COLO668 (cell line): ENCODE measurements at regions not wholly inside any gene's neighbourhood (a gene's known extent, or its start where the extent isn't known, plus 50 kb on each side); places are given as distances from the start of the nearest gene placed in this dataset.

Source experiments
- DNase-seq: peaks from one replicate; lab custom pipeline; 2025; ENCODE audit not compliant: unreplicated experiment; lab: John Stamatoyannopoulos, UW

DNA sequence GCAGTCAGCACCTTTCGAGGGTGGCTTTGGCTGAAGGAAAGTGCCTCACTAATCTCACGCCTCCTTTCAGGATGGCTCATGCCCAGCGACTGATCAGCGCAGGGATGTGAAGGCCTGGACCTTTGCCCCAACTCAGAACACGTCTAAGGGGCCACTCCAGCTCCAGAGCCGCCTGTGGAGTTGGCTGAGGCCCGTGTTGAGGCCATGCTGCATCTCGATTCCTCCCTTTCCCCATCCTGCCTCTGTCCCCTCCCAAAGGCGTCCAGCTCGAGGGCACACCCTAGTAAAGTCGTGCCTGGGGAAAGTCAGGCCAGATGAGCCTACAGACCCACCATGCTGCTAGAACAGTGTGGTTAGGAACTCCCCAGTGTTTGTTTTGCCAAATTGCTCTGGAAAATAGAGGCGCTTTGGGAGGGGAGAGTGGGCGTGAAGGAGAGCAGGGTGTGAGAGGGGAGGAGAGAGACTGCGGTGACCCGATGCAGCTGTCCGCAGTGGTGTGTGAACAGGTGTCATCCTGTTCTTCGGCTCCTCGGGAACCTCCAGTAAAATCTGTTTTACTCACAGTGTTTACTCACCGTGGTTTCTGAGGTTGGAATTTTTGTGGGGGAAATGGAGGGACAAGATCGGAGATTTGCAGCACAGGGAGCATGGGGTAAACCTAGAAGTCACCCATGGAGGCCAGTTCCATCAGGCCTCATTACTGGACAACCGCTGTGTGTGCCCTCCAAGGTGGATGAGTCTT lies 85.0 kb upstream of the PMEPA1 start:
- DNase-seq: no peak

DNA sequence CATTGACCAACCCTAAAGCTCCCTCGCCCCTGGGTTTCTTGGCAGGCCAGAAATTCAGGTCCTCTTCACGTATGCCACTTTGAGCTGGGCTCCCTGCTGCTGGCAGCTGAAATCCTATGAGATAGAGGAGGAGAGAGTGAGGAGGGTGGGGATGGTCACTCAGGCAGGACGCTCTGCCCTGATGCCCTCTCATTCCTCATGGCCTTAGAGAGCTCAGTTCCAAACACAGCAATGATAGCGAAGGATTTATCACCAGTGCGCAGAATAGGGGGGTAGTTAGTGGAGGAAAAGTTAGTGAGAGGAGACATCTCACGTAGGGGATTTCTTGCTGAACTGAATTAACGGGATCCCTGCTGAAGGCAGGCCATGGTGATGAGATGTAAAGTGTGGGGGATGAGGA lies 84.2 kb upstream of the PMEPA1 start:
- DNase-seq: no peak

DNA sequence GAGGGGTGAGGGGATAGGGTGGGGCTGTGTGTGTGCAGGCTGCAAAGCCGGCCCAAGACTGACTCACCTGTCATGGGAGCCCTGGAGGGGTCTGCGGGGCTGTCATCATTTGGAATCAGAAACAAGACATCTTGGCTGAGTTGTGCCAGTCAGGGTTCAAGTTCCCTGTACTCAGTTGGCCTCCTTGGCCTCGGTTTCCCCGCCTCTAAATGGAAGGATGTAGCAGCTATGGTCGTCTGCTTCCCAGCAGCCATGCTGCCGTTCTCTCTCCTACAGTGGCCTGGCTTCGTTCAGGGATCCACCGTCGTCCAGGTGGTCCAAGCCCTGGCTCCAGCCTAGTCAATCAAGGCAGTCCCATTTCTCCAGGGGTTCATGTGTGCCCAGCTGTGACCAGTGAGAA lies 83.6 kb upstream of the PMEPA1 start:
- DNase-seq: no peak

DNA sequence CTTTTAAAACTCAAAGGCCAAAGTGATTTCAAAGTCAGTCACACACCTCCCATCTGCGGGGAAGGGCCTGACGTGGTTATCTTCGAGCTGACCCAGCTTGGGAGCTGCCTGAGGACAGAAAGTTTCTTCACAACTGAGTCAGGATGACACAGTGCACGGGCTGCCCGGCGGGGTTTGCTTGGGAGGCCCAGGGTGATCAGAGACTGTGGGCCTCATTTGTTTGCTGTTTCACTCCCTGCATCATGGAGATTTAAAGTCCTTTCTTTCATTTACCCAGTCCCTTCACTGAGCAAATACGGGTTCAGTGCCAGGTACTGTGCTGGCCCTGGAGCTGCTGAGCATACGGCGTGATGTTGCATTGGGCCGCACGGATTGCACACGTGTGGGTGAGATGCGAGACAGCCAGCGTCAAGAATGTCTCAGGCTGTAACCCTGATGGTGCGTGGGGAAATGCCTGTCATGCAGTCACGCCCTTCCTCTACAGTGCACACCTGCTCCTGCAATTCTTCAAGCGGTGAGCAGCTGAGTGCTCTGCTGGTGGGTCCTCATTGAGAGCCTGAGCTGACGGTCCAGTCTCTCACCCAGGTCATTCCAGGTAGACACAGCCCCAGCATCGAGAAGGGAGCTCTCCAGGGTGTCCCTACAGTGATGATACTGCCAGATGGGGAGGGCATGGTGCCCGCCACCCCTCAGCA lies 82.7 kb upstream of the PMEPA1 start:
- no peak for DNase-seq

DNA sequence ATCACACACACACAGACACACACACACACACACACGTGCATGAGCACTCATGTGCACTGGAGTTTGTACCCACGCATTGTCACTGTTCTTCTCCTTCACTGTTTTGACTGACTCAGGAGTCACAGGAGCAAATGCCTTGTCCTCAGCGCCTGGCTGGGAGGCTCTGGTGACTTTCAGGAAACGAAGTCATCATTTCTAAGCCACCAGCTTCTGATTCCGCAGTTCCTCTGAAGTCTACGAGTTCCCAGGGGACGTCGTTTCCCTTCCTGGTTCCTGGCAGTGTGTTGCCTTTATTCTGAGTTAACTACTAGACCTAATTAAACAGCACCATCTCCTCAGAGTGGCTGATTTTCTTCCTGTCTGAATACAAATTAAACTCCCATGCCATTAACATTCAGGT lies 82.2 kb upstream of the PMEPA1 start:
- DNase-seq: no peak

DNA sequence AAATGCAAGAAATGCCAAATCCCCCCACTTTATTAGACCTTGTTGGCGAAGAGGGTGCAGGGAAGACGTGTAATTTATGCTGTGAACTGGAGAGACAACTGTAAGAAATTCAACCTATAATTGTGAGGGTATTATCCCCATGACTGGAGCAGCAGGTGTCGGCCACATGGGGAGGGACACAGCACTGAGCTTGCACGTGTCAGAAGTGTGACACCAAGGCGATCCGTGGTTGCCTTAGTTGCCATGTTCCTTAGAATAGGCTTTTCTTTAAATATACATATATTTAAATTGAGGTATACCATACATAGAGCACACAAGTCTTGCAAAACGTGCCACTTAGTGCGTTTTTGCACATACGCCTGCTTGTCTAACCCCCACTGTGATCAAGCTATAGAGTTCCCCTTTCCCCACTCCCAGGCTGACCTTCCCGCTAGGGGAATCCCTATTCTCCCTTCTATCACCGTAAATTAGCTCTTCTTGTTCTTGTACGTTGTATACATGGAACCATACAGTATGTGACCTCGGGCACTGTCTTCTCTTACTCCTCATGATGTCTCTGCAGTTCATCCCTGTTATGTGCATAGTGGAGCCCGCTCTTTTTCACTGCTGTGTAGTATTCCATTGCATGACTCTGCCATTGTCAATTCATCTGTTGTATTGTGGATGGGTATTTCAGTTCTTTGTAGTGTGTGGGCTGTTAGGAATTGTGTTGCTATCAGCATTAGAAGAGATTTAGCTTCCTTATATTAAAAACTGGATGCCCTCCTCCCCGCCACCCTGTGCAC lies 81.6 kb upstream of the PMEPA1 start:
- no peak for DNase-seq

DNA sequence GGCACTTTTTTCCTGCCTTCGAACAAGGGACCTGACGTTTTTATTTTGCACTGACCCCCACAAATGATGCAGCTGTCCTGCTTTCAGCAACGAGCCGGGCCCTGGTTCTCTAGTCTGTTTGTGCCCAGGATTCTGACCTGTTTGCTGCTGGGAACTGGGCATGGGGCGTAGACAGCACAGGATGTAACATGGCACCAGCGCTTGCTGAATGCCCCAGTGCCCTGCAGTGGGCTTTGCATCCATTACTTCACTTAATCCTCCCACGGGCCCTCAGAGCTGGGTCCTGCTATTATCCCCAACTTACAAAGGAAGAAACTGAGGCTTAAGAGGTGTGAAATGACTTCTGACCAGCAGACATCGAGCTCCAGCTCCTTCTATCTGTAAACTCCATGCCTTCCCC lies 80.4 kb upstream of the PMEPA1 start:
- no peak for DNase-seq

DNA sequence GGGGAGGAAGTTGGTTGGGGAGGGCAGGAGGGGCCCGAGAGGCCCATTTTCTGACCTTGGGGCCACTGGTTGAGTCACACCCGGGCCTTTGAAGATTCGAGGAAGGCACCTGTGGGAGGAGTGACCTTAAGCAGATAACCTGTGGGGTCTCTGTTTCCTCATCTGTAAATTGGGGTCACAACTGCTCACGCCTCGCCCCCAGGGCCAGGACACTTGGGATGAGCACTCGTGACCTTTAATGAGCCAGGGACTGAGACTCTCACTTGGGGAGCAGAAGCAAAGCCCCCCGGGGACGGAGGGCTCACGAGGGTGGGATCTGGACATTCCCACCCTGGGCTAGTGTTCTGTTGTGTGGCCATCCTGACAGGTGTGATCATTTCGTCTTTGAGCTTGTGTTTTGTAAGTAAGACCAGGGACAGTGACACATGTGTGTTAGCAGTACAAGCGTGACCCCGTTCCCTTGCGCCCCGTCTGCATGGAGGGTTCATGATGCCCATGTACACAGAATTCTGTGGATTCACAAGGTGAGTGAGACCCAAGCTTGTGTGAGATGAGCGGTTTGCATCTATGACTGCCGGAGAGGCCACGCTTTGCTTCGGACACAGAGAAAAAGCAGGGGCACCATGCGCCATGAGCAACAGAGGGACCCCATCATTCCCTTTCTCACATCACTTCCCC lies 79.3 kb upstream of the PMEPA1 start:
- no peak for DNase-seq

DNA sequence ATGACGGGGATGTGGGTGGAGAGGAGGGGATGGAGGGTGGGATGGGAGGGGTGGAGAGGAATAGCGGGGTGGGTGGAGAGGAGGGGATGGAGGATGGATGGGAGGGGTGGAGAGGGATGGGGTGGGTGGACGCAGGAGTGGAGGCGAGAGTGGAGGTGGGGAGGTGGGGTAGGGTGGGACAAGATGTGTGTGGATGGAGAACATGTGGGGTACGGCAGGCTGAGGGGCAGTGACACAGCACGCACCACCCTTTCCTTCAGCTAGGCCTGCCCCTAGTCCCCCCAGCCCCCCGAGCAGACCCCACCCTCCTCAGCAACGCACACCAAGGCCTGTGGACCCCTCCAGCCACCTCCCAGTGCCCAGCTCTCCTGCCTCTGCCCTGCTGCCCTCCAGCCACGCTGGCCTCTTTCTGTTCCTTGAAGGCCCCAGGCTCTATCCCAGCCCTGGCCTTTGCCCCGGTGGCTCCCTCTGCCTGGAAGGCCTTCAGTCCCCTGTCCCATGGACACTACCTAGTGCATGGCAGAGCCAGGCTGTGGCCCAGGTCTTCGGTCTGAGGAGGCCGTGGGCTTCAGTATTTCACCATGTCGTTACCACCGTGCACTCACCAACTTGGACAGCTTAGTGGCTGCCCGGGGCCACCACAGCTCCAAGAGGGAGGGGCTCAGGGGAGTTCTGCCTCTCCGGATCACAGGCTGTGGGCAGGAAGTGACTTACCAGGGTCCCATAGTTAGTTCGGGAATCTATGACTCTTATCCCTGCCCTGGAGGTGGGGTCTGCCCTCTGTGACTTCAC lies 78.4 kb upstream of the PMEPA1 start:
- no peak for DNase-seq

DNA sequence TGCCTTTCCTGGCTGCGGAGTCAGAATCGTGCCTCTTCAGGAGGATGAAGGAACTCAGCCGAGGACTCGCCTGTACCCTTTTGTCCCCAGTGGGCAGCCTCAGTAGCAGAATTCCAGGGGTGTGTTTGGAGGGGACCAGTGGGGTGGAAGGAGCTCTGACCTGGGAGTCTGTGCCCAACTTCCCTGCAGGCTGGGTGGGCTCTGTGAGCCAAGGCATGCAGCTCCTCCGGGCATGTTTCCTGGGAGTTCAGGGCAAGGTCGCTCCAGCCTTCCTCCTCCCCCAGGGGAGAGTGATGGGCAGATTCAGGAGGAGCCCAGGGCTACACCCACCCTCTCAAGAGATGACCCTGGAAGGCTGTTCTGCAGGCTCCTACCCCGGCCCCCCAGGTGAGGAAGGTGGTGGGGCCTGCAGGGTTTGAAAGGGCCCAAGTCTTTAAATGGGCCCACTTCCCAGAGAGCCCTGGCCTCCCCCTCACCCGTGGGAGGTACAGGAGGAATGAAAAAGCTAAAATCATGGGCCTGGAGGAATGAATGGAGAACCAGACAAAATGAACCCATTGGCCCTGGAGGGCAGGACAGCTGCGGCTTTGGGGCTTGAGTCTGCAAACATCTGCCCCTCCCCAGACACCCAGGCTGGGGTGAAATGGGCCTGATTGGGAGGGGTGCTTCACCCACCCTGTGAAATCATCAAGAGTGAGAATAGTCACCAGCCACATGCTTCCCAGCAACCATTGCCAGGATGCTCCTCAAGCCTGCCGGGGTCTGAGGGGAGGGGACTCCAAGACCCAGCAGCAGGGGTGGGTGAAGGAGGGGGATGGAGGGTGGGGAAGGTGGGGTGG lies 77.6 kb upstream of the PMEPA1 start:
- DNase-seq: no peak

DNA sequence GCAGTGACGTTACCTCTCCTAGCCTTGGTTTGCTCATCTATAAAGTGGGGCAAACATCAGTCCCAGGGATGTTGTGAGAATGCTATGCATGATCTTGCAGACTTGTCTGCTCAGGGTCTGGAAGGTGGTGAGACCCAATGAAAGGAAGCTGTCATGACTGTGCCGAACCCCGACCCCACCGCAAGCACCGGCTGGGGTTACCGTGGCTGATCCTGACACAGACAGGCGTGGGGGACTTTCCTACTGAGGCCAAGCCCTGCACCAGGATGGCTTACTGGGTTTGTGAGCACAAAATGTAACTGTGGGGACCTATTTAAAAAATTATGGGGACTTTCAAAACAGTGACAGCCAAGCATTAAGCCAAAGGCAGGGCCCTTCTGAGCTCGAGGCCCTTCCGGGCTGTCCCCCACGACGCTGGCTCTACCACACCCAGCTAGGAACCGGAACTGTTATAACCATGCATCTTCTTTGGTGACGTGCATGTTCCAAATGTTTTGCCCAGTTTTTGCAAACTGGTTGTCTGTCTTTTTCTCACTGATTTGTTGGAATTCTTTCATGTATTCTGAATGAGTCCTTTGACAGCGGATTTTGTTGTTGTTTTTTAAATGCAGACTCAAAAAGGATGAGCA lies 76.6 kb upstream of the PMEPA1 start:
- no peak for DNase-seq

DNA sequence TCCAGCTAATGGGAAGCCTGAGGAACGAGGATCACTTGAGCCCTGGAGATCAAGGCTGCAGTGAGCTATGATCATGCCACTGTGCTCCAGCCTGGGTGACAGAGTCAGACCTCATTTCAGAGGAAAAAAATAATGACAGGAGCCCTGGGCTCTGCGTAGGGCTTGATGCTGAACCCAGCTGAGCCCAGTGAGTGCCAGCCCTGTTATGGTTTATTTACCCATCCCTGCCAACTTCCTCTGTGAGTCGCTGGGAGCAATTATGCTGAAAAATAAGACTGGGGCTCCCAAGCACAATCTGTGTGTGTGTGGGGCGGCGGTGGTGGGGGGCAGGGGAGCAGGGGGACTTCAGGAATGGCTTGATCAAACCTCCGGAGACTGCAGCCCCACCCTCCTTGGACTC lies 75.9 kb upstream of the PMEPA1 start:
- DNase-seq: no peak

DNA sequence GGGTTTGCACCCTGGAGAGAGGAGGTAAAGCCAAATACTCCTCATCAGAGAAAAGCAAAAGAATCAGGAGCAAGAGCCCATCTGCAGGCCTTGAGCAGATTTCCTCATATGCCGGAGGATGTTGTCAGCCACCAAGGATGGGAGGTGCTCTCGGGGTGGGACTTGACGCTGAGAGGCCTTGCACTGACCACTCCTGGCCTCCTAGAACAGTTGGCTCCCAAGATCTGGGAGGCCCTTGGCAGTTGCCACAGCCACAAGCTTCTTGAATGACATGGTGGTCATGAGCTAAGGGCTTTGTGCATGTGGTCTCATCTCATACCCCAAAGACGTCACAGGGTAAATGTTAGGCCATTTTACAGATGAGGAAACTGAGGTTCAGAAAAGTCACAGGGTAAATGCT lies 75.2 kb upstream of the PMEPA1 start:
- no peak for DNase-seq

DNA sequence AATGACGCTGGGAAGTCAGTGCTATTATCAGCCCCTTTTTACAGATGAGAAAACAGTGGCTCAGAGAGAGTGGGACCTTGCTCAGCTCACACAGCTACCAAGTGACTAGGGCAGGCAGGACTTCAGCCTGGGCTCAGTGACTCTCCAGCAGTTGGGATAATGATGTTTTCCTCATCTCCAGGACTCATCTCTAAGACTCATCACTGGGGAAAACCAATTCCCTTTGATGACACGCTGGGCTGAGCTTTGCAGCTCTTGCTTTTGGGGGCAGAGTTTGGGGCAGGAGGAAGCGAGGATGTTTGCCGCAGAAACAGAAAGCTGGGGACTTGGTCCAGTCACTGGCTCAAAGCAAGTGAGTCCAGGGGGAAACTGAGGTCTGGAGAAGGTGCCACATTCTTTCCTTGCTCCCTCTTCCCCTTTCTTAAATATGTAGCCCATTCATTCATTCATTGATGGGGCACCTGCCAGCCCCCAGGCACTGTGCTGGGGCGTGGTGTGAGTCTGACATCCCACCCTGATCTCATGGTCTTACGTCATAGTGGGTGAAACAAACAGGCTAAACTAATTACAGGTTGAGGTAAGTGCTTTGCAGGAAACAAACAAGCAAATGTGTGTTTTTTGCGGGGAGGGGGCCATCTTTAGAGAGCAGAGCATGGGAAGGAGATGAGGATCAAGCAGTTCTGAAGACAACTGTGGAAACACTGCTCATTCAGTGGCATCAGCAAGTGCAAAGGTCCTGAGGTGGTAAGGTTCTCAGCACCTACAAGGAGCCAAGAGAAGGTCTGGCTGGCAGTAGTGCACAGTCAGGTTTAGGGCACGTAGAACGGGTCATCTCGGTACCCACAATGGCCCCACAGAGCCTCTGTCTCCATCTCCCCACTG lies 74.4 kb upstream of the PMEPA1 start:
- DNase-seq: no peak

DNA sequence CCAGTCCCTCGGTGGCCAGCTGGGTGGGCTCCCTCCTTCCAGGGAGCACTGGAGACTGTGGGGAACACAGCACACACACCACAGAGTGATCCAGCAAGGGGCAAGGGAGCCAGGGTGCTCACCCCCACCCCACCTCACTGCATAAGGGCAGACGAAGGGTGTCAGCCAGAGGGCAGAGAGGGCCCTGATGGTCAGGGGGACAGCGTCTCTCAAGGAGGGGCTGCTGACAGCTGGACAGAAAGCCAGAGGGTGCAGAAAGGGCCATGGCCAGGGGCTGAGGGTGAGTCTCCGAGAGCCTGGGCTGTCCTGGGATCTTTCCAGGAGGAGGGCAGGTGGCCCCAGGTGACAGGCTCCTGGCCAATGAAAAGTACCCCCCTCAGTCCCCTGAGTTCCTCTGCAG lies 73.4 kb upstream of the PMEPA1 start:
- no peak for DNase-seq

DNA sequence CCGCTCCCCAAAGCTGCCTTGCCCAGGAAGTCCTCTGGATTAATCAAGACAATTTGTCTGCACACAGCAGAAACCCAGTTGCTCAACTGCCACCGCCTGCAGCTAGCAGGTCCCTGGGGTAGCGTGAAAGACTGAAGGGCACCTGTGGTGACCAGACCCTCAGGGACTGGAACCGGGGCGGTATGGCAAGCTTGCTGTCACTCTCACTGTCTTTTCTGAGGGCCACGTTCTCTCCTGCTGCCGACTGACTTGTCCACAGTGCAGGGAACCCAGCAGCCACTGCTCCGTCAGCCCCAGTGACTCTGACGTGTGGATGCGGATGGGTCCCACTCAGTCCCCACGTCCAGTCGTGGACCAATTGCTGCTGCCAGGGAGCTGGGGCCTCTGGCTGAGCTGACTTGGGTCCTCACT lies 72.8 kb upstream of the PMEPA1 start:
- DNase-seq: no peak

DNA sequence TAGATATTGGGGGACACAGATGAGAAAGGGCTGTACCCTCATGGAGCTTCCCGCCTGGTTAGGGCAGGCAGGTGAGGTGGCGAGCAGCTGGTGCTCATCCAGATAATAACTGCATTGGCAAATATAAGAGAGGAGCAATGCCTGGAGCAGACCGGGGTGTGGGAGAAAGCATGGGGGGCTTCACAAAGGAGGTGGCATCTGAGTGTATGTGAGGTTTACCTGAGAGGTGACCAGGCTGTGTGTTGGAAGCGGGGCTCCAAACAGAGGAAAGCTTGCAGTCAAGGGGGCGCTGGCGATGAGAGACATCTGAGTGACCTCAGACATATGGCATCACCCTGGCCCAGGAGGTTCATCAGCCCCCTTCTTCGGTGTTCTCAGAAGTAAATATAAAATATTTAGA lies 72.1 kb upstream of the PMEPA1 start:
- DNase-seq: no peak

DNA sequence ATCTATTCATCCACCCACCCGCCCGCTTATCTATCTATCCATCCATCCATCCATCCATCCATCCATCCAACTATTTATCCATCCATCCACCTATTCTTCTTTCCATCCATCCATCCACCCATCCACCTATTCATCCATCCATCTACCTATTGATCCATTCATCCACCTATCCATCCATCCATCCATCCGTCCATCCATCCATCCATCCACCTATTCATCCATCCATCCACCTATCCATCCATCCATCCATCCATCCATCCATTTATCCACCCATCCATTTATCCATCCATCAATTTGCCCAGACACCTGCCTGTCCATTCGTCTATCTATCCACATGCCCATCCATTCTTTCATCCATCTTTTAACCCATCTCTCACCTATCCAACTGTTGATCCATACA lies 71.1 kb upstream of the PMEPA1 start:
- no peak for DNase-seq
